ENCODE measurements at regions not wholly inside any gene's neighbourhood (a gene's known extent, or its start where the extent isn't known, plus 50 kb on each side); places are given as distances from the start of the nearest gene placed in this dataset.

- no peak for DNase-seq (ENCODE audit: low spot score)
Measured at GRCh38 chr14:101025696-101026095, 122.2 kb upstream of the RTL1 start.

GRCh38 chr14:101026341-101026740 is 122.8 kb upstream of the RTL1 start:
- DNase-seq (ENCODE audit: low spot score), result no peak

GRCh38 chr14:101027291-101027690 is 123.8 kb upstream of the RTL1 start:
- no peak for DNase-seq (ENCODE audit: low spot score)

GRCh38 chr14:101027966-101028365 is 124.4 kb upstream of the RTL1 start:
- DNase-seq (ENCODE audit: low spot score), result no peak

GRCh38 chr14:101028971-101029667 is 125.6 kb upstream of the RTL1 start:
- DNase-seq (ENCODE audit: low spot score), result no peak

- no peak for DNase-seq (ENCODE audit: low spot score)
Measured at GRCh38 chr14:101029668-101030290, 126.3 kb upstream of the RTL1 start.

- no peak for DNase-seq (ENCODE audit: low spot score)
Measured at GRCh38 chr14:101030586-101030985, 127.1 kb upstream of the RTL1 start.

- DNase-seq (ENCODE audit: low spot score), result no peak
Measured at GRCh38 chr14:101031186-101031585, 127.7 kb upstream of the RTL1 start.

GRCh38 chr14:101031721-101032120 is 128.2 kb upstream of the RTL1 start:
- no peak for DNase-seq (ENCODE audit: low spot score)

GRCh38 chr14:101032433-101032832 is 128.9 kb upstream of the RTL1 start:
- no peak for DNase-seq (ENCODE audit: low spot score)

GRCh38 chr14:101033006-101033405 is 129.5 kb upstream of the RTL1 start:
- DNase-seq (ENCODE audit: low spot score), result no peak

- no peak for DNase-seq (ENCODE audit: low spot score)
Measured at GRCh38 chr14:101033446-101034165, 130.1 kb upstream of the RTL1 start.

- DNase-seq (ENCODE audit: low spot score), result no peak
Measured at GRCh38 chr14:101034986-101035385, 131.5 kb upstream of the RTL1 start.

GRCh38 chr14:101035466-101036225 is 132.1 kb upstream of the RTL1 start:
- no peak for DNase-seq (ENCODE audit: low spot score)

- DNase-seq (ENCODE audit: low spot score), result no peak
Measured at GRCh38 chr14:101037021-101037817, 133.7 kb upstream of the RTL1 start.

- DNase-seq (ENCODE audit: low spot score), result no peak
Measured at GRCh38 chr14:101039031-101039754, 135.7 kb upstream of the RTL1 start.

- DNase-seq (ENCODE audit: low spot score), result no peak
Measured at GRCh38 chr14:101039755-101040138, 136.2 kb upstream of the RTL1 start.

- no peak for DNase-seq (ENCODE audit: low spot score)
Measured at GRCh38 chr14:101040538-101041442, 137.3 kb upstream of the RTL1 start.

- DNase-seq (ENCODE audit: low spot score), result no peak
Measured at GRCh38 chr14:101043891-101044290, 140.4 kb upstream of the RTL1 start.

- no peak for DNase-seq (ENCODE audit: low spot score)
Measured at GRCh38 chr14:101044741-101045140, 141.2 kb upstream of the RTL1 start.

Measured in iPS-NIHi11 (cell line).